HEK293 (cell line): ENCODE measurements at regions not wholly inside any gene's neighbourhood (a gene's known extent, or its start where the extent isn't known, plus 50 kb on each side); places are given as distances from the start of the nearest gene placed in this dataset.

Experiments
- CTCF ChIA-PET: fragments of 350-600 bp; formaldehyde crosslinking; extraction: SDS; loops from one replicate; lab custom pipeline; 2021; ENCODE audit warnings: antibody characterized with exemption; lab: Yijun Ruan, JAX
- POLR2A ChIA-PET: fragments of 300-600 bp; formaldehyde crosslinking; extraction: SDS; loops from one replicate; lab custom pipeline; 2020; ENCODE audit warnings: antibody characterized with exemption, inconsistent platforms; lab: Yijun Ruan, JAX
- H3K27ac ChIP-seq: fragments of 200-500 bp; sonication (Bioruptor generic); 2 replicates; pipeline ENCODE4 v1.5.1; 2014; ENCODE audit warnings: low read depth, low read length, control low read depth, inconsistent platforms; ENCODE audit errors: extremely low read depth
- H3K36me3 ChIP-seq, 2 experiments: fragments of 200-500 bp in 1 of 2; sonication (Bioruptor generic) in 1 of 2; 1 replicate in 1 of 2; 2 replicates in 1 of 2; pipeline ENCODE4 v1.5.1; 2014 to 2017; ENCODE audit warnings: inconsistent platforms in 2 of 2, low read length in 2 of 2; ENCODE audit not compliant: control insufficient read depth in 2 of 2, insufficient read depth in 1 of 2
- H3K4me1 ChIP-seq: fragments of 200-500 bp; sonication (Bioruptor generic); 2 replicates; pipeline ENCODE4 v1.5.1; 2014; ENCODE audit warnings: mild to moderate bottlenecking, low read length, inconsistent platforms; ENCODE audit not compliant: control insufficient read depth, insufficient read depth
- H3K4me3 ChIP-seq: 2 replicates; pipeline ENCODE4 v1.5.1; 2011; ENCODE audit warnings: low read depth, mild to moderate bottlenecking, control low read depth, low read length, moderate library complexity
- H3K9me3 ChIP-seq: fragments of 200-500 bp; sonication (Bioruptor generic); 2 replicates; pipeline ENCODE4 v1.5.1; 2014; ENCODE audit warnings: low read depth, low read length, inconsistent platforms; ENCODE audit not compliant: control insufficient read depth, insufficient read depth
- GFI1B ChIP-seq: fragments of 450-650 bp; formaldehyde crosslinking; IDR thresholded peaks from 2 replicates; pipeline ENCODE4 v1.5.1; 2016; ENCODE audit warnings: missing biosample characterization, missing genetic modification characterization
- HOXC10 ChIP-seq: sonication (generic); formaldehyde crosslinking; IDR thresholded peaks from 2 replicates; pipeline ENCODE4 v1.8.1; 2023; ENCODE audit warnings: mild to moderate bottlenecking, missing genetic modification reagents
- MZF1 ChIP-seq: fragments of 450-650 bp; formaldehyde crosslinking; IDR thresholded peaks from 2 replicates; pipeline ENCODE4 v1.5.1; 2017; ENCODE audit warnings: missing biosample characterization, missing genetic modification characterization, borderline replicate concordance
- PRDM1 ChIP-seq: fragments of 450-650 bp; formaldehyde crosslinking; IDR thresholded peaks from 2 replicates; pipeline ENCODE4; 2016; ENCODE audit warnings: missing biosample characterization, missing genetic modification characterization
- SP7 ChIP-seq: fragments of 450-650 bp; formaldehyde crosslinking; IDR thresholded peaks from 2 replicates; pipeline ENCODE4 v1.5.1; 2016; ENCODE audit warnings: missing biosample characterization, missing genetic modification characterization
- ZBTB26 ChIP-seq: fragments of 450-650 bp; formaldehyde crosslinking; optimal IDR thresholded peaks from 2 replicates; pipeline ENCODE3; 2016; ENCODE audit warnings: missing biosample characterization, mild to moderate bottlenecking, missing genetic modification characterization
- ZBTB7A ChIP-seq: fragments of 450-650 bp; formaldehyde crosslinking; IDR thresholded peaks from 2 replicates; pipeline ENCODE4 v1.5.1; 2016; ENCODE audit warnings: low read depth, missing biosample characterization, missing genetic modification characterization
- ZFHX2 ChIP-seq: fragments of 450-650 bp; formaldehyde crosslinking; conservative IDR thresholded peaks from 2 replicates; pipeline ENCODE4 v1.5.1; 2016; ENCODE audit warnings: missing biosample characterization, missing genetic modification characterization
- ZNF16 ChIP-seq: fragments of 450-650 bp; formaldehyde crosslinking; IDR thresholded peaks from 2 replicates; pipeline ENCODE4 v1.5.1; 2016; ENCODE audit warnings: low read depth, missing biosample characterization, missing genetic modification characterization
- ZNF214 ChIP-seq: fragments of 450-650 bp; formaldehyde crosslinking; IDR thresholded peaks from 2 replicates; pipeline ENCODE4 v1.5.1; 2017; ENCODE audit warnings: missing biosample characterization, mild to moderate bottlenecking, missing genetic modification characterization, borderline replicate concordance
- ZNF239 ChIP-seq: fragments of 450-650 bp; formaldehyde crosslinking; IDR thresholded peaks from 2 replicates; pipeline ENCODE4 v1.5.1; 2016; ENCODE audit warnings: missing biosample characterization, missing genetic modification characterization
- ZNF280D ChIP-seq: fragments of 450-650 bp; formaldehyde crosslinking; IDR thresholded peaks from 2 replicates; pipeline ENCODE4 v1.5.1; 2016; ENCODE audit warnings: missing biosample characterization, missing genetic modification characterization
- ZNF335 ChIP-seq: fragments of 450-650 bp; formaldehyde crosslinking; conservative IDR thresholded peaks from 2 replicates; pipeline ENCODE4 v1.5.1; 2016; ENCODE audit warnings: missing biosample characterization, missing genetic modification characterization
- ZNF398 ChIP-seq: fragments of 450-650 bp; formaldehyde crosslinking; IDR thresholded peaks from 2 replicates; pipeline ENCODE4 v1.5.1; 2017; ENCODE audit warnings: missing biosample characterization, missing genetic modification characterization
- ZNF473 ChIP-seq: fragments of 450-650 bp; formaldehyde crosslinking; IDR thresholded peaks from 2 replicates; pipeline ENCODE4 v1.5.1; 2017; ENCODE audit warnings: missing biosample characterization, missing genetic modification characterization
- ZNF488 ChIP-seq: fragments of 450-650 bp; formaldehyde crosslinking; IDR thresholded peaks from 2 replicates; pipeline ENCODE4 v1.5.1; 2016; ENCODE audit warnings: missing biosample characterization, missing genetic modification characterization
- ZNF549 ChIP-seq: fragments of 450-650 bp; IDR thresholded peaks from 2 replicates; pipeline ENCODE4 v1.5.1; 2018; ENCODE audit warnings: missing biosample characterization, missing genetic modification characterization, mild to moderate bottlenecking, inconsistent platforms, moderate library complexity
- ZNF645 ChIP-seq: fragments of 450-650 bp; formaldehyde crosslinking; IDR thresholded peaks from 2 replicates; pipeline ENCODE4; 2016; ENCODE audit warnings: missing biosample characterization, missing genetic modification characterization
- ZSCAN18 ChIP-seq: fragments of 450-650 bp; formaldehyde crosslinking; IDR thresholded peaks from 2 replicates; pipeline ENCODE4 v1.5.1; 2016; ENCODE audit warnings: missing biosample characterization, missing genetic modification characterization
- TF ChIP-seq, protein P1 (sequence below): fragments of 450-650 bp; formaldehyde crosslinking; IDR thresholded peaks from 2 replicates; pipeline ENCODE4 v1.5.1; 2017; ENCODE audit warnings: missing biosample characterization, missing genetic modification characterization

- Histone ChIP-seq H3K36me3 (no peaks in the 10 kb centered on the region), H3K9me3 (no peaks in the 10 kb centered on the region), H3K4me3 (no peak overlapping the region), H3K27ac (no peak overlapping the region), H3K4me1 (no peaks in the 10 kb centered on the region)
- ChIA-PET POLR2A (no interaction called here), CTCF (interaction anchor here (0.6 kb wide), 2 partner anchors 69 to 99 kb away, joined by 3 read pairs; no protein-coding TSS in a partner anchor)
- TF ChIP-seq ZNF214 (tag by site-specific recombination), result no peak
- no peak for TF ChIP-seq ZBTB7A (tag by site-specific recombination)
- no peak for TF ChIP-seq GFI1B (tag by site-specific recombination)
- no peak for TF ChIP-seq HOXC10 (CRISPR knock-in tag)
- TF ChIP-seq ZNF239 (tag by site-specific recombination), result no peak
- no peak for TF ChIP-seq ZFHX2 (tag by site-specific recombination)
- TF ChIP-seq ZNF473 (tag by site-specific recombination), result no peak
Observed at GRCh38 chr1:157240495-157241184, 102.4 kb upstream of the ETV3 start.

- Histone ChIP-seq H3K27ac (no peak overlapping the region), H3K36me3 (no peaks in the 10 kb centered on the region), H3K9me3 (no peaks in the 10 kb centered on the region), H3K4me3 (no peak overlapping the region), H3K4me1 (no peaks in the 10 kb centered on the region)
- TF ChIP-seq ZNF280D (tag by site-specific recombination) (no peak), ZNF549 (tag by site-specific recombination) (no peak), ZNF645 (tag by site-specific recombination) (no peak), ZNF239 (tag by site-specific recombination) (no peak), SP7 (tag by site-specific recombination) (no peak)
- TF ChIP-seq, protein P1, sequence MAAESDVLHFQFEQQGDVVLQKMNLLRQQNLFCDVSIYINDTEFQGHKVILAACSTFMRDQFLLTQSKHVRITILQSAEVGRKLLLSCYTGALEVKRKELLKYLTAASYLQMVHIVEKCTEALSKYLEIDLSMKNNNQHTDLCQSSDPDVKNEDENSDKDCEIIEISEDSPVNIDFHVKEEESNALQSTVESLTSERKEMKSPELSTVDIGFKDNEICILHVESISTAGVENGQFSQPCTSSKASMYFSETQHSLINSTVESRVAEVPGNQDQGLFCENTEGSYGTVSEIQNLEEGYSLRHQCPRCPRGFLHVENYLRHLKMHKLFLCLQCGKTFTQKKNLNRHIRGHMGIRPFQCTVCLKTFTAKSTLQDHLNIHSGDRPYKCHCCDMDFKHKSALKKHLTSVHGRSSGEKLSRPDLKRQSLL (tag by site-specific recombination), result no peak
- CTCF ChIA-PET, result interaction anchor here (0.6 kb wide), 1 partner anchor 68 kb away, joined by 3 read pairs; no protein-coding TSS in a partner anchor
- POLR2A ChIA-PET, result no interaction called here
Observed at GRCh38 chr1:157239936-157240335, 101.7 kb upstream of the ETV3 start.

DNA sequence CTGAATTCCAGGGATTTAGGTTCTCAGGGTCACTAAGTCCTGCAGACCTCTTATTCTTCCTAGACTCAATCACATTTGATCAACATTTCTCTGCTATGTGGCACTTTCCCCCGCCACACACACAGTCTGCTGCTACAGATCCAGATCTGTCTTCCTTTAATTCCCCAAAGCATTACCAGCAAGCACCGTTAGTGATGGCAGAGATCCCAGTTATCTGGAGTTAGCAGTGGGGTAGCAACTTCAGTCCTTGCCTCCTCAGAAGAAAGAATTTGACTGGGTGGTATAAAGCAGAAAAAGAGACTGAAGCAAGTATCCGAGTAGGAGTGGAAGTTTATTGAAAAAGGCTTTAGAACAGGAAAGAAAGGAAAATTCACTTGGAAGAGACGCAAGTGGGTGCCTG is 100.4 kb upstream of the ETV3 start:
- Histone ChIP-seq H3K4me3 (no peak overlapping the region), H3K36me3 (no peaks in the 10 kb centered on the region), H3K9me3 (no peaks in the 10 kb centered on the region), H3K27ac (no peak overlapping the region), H3K4me1 (no peaks in the 10 kb centered on the region)
- POLR2A ChIA-PET, result no interaction called here
- CTCF ChIA-PET, result no interaction called here
- no peak for TF ChIP-seq PRDM1 (tag by site-specific recombination)
- TF ChIP-seq ZSCAN18 (tag by site-specific recombination), result no peak
- no peak for TF ChIP-seq ZBTB26 (tag by site-specific recombination)
- no peak for TF ChIP-seq ZNF398 (tag by site-specific recombination)
- TF ChIP-seq ZNF488 (tag by site-specific recombination), result no peak
- TF ChIP-seq ZNF16 (tag by site-specific recombination), result no peak
- no peak for TF ChIP-seq ZNF335 (tag by site-specific recombination)
- TF ChIP-seq MZF1 (tag by site-specific recombination), result no peak
